Astrocyte (in vitro differentiated cells and primary cell): ENCODE measurements at regions not wholly inside any gene's neighbourhood (a gene's known extent, or its start where the extent isn't known, plus 50 kb on each side); places are given as distances from the start of the nearest gene placed in this dataset.

Source experiments
- EZH2 ChIP-seq: IDR thresholded peaks from 2 replicates; pipeline ENCODE4 v1.6.1; 2012; ENCODE audit warnings: mild to moderate bottlenecking, low read length, inconsistent platforms; ENCODE audit not compliant: insufficient read depth
- TF ChIP-seq, protein P1 (sequence below): IDR thresholded peaks from 2 replicates; pipeline ENCODE4 v1.5.1; 2011; ENCODE audit warnings: low read depth, mild to moderate bottlenecking, inconsistent platforms, low read length, moderate library complexity; ENCODE audit not compliant: insufficient read depth

GRCh38 chr1:60759291-60759690, 323.1 kb upstream of the NFIA start:
- TF ChIP-seq, protein P1, sequence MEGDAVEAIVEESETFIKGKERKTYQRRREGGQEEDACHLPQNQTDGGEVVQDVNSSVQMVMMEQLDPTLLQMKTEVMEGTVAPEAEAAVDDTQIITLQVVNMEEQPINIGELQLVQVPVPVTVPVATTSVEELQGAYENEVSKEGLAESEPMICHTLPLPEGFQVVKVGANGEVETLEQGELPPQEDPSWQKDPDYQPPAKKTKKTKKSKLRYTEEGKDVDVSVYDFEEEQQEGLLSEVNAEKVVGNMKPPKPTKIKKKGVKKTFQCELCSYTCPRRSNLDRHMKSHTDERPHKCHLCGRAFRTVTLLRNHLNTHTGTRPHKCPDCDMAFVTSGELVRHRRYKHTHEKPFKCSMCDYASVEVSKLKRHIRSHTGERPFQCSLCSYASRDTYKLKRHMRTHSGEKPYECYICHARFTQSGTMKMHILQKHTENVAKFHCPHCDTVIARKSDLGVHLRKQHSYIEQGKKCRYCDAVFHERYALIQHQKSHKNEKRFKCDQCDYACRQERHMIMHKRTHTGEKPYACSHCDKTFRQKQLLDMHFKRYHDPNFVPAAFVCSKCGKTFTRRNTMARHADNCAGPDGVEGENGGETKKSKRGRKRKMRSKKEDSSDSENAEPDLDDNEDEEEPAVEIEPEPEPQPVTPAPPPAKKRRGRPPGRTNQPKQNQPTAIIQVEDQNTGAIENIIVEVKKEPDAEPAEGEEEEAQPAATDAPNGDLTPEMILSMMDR: no peak
- TF ChIP-seq EZH2: no peak
